Hepatocyte (in vitro differentiated cells): ENCODE measurements at regions not wholly inside any gene's neighbourhood (a gene's known extent, or its start where the extent isn't known, plus 50 kb on each side); places are given as distances from the start of the nearest gene placed in this dataset.

ENCODE experiments used
- DNase-seq: peaks from one replicate; pipeline ENCODE4 v3.0.0-alpha.2; 2016; ENCODE audit warnings: low spot score
- H2AFZ ChIP-seq: fragments of 200-600 bp; sonication (generic); 2 replicates; pipeline ENCODE4 v1.6.0; 2016; ENCODE audit warnings: antibody characterized with exemption, mild to moderate bottlenecking
- H3K27ac ChIP-seq: fragments of 200-600 bp; sonication (generic); 2 replicates; pipeline ENCODE4 v1.5.1; 2016; ENCODE audit warnings: mild to moderate bottlenecking
- H3K27me3 ChIP-seq: fragments of 200-600 bp; sonication (generic); 2 replicates; pipeline ENCODE4 v1.6.1; 2016
- H3K36me3 ChIP-seq: fragments of 200-600 bp; sonication (generic); replicated peaks from 2 replicates; pipeline ENCODE4 v1.5.1; 2016; ENCODE audit warnings: low read depth; ENCODE audit not compliant: insufficient read depth
- H3K4me1 ChIP-seq: fragments of 200-600 bp; sonication (generic); 2 replicates; pipeline ENCODE4 v1.5.1; 2016; ENCODE audit warnings: mild to moderate bottlenecking, moderate library complexity; ENCODE audit not compliant: insufficient read depth
- H3K4me2 ChIP-seq: fragments of 200-600 bp; sonication (generic); 2 replicates; pipeline ENCODE4 v1.6.0; 2016
- H3K4me3 ChIP-seq: fragments of 200-600 bp; sonication (generic); 2 replicates; pipeline ENCODE4 v1.5.1; 2016; ENCODE audit warnings: mild to moderate bottlenecking
- H3K79me2 ChIP-seq: fragments of 200-600 bp; sonication (generic); 2 replicates; pipeline ENCODE4 v1.6.0; 2017; ENCODE audit warnings: mild to moderate bottlenecking
- H3K9me2 ChIP-seq: fragments of 200-600 bp; sonication (generic); replicated peaks from 2 replicates; pipeline ENCODE4 v1.6.0; 2017; ENCODE audit warnings: mild to moderate bottlenecking; ENCODE audit not compliant: insufficient read depth
- H3K9me3 ChIP-seq: fragments of 200-600 bp; sonication (generic); 2 replicates; pipeline ENCODE4 v1.5.1; 2016; ENCODE audit warnings: low read depth, mild to moderate bottlenecking
- H4K20me1 ChIP-seq: fragments of 200-600 bp; sonication (generic); 2 replicates; pipeline ENCODE4 v1.6.0; 2016; ENCODE audit warnings: mild to moderate bottlenecking; ENCODE audit not compliant: insufficient read depth, poor library complexity, severe bottlenecking
- EZH2 ChIP-seq: fragments of 200-600 bp; sonication (generic); IDR thresholded peaks from 2 replicates; pipeline ENCODE4 v1.6.1; 2016; ENCODE audit warnings: antibody characterized with exemption, mild to moderate bottlenecking, borderline replicate concordance
- EZH2phosphoT487 ChIP-seq: fragments of 200-600 bp; sonication (generic); IDR thresholded peaks from one replicate; pipeline ENCODE4 v1.6.1; 2018; ENCODE audit warnings: antibody characterized with exemption, mild to moderate bottlenecking, low read depth, moderate library complexity; ENCODE audit not compliant: unreplicated experiment, severe bottlenecking
- WGBS: methylation state at CpG from one replicate; pipeline ENCODE4 v1.1.6; 2016; ENCODE audit warnings: low lambda C conversion rate; ENCODE audit errors: missing lambda C conversion rate; 5-methylcytosine and 5-hydroxymethylcytosine counted together
- TF ChIP-seq, protein P1 (sequence below): fragments of 200-600 bp; sonication (generic); IDR thresholded peaks from 2 replicates; pipeline ENCODE4 v1.5.1; 2016; ENCODE audit warnings: antibody characterized with exemption, mild to moderate bottlenecking; ENCODE audit not compliant: poor library complexity

DNA sequence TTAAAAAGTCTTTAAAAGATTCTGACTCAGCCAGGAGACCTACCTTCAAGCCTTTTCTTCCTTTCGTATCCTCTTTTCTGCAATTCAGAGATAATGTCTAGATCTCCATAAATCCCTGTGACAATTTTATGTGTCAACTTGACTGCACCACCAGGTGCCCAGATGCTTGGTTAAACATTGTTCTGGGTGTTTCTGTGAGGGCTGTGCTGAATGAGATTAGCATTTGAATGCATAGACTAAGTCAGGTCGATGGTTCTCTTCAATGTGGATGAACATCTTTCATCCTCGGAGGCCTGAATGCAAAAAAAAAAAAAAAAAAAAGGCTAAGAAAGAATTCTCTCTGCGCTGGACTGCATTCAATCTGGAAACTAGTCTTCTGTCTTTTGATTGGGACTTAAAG lies 1082.7 kb downstream of the NLGN4X start:
- Histone ChIP-seq H3K27ac (no peak overlapping the region), H3K4me1 (no peaks in the 10 kb centered on the region), H3K9me3 (no peaks in the 10 kb centered on the region), H2AFZ (no peak overlapping the region), H3K4me2 (no peak overlapping the region), H3K9me2 (no peaks in the 10 kb centered on the region), H3K79me2 (no peaks in the 10 kb centered on the region), H3K27me3 (no peaks in the 10 kb centered on the region), H3K4me3 (no peak overlapping the region), H3K36me3 (no peaks in the 10 kb centered on the region), H4K20me1 (no peaks in the 10 kb centered on the region)
- TF ChIP-seq EZH2 (no peak), EZH2phosphoT487 (no peak)
- TF ChIP-seq, protein P1, sequence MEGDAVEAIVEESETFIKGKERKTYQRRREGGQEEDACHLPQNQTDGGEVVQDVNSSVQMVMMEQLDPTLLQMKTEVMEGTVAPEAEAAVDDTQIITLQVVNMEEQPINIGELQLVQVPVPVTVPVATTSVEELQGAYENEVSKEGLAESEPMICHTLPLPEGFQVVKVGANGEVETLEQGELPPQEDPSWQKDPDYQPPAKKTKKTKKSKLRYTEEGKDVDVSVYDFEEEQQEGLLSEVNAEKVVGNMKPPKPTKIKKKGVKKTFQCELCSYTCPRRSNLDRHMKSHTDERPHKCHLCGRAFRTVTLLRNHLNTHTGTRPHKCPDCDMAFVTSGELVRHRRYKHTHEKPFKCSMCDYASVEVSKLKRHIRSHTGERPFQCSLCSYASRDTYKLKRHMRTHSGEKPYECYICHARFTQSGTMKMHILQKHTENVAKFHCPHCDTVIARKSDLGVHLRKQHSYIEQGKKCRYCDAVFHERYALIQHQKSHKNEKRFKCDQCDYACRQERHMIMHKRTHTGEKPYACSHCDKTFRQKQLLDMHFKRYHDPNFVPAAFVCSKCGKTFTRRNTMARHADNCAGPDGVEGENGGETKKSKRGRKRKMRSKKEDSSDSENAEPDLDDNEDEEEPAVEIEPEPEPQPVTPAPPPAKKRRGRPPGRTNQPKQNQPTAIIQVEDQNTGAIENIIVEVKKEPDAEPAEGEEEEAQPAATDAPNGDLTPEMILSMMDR = no peak
- DNase-seq = no peak
- 79% methylated on average over 4 of the region's 4 CpGs for whole genome bisulfite sequencing

DNA sequence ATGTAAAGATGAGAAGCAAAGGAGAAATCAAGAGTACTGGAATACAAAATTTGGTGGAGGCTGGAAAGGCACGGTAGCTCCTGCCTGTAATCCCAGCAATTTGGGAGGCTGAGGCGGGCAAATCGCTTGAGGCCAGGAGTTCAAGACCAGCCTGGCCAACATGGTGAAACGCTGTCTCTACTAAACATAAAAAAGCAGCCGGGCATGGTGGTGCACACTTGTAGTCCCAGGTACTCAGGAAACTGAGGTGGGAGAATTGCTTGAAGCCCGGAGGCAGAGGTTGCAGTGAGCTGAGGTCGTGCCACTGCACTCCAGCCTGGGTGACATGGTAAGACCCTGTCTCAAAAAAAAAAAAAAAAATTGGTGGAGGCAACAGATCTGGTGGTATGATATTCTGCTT lies 1086.0 kb downstream of the NLGN4X start:
- Histone ChIP-seq H2AFZ (no peak overlapping the region), H3K9me2 (no peaks in the 10 kb centered on the region), H3K4me2 (no peak overlapping the region), H3K79me2 (no peaks in the 10 kb centered on the region), H3K4me3 (no peak overlapping the region), H4K20me1 (no peaks in the 10 kb centered on the region), H3K27ac (no peak overlapping the region), H3K27me3 (no peaks in the 10 kb centered on the region), H3K36me3 (no peaks in the 10 kb centered on the region), H3K9me3 (no peaks in the 10 kb centered on the region), H3K4me1 (no peaks in the 10 kb centered on the region)
- no peak for DNase-seq
- TF ChIP-seq EZH2 (no peak), EZH2phosphoT487 (no peak)
- TF ChIP-seq, protein P1 = no peak
- WGBS = 95% methylated on average over 7 of the region's 7 CpGs

DNA sequence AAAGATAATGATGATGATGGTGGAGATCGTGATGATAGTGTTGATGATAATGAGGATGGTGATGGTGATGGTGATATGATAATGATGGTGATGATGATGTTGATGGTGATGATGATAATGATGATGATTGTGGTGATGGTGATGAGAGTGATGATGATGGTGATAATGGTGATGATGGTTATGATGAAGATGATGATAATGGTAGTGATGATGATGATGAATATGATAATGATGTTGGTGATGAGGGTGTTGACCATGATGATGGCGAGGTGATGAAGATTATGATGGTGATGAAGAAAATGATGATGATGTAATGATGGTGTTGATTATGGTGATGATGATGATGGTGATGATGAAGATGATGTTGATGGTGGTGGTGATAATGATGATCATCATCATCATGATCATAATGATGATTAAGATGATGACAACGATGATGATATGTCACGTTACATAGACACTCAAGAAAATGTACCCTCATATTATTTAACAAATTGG lies 1106.4 kb downstream of the NLGN4X start:
- no peak overlapping the region for H3K4me2 ChIP-seq
- TF ChIP-seq, protein P1 = no peak
- TF ChIP-seq EZH2 = no peak
- TF ChIP-seq EZH2phosphoT487 = no peak
- H2AFZ ChIP-seq = no peak overlapping the region
- no peaks in the 10 kb centered on the region for H3K4me1 ChIP-seq
- H3K27me3 ChIP-seq = no peaks in the 10 kb centered on the region
- H3K27ac ChIP-seq = no peak overlapping the region
- H4K20me1 ChIP-seq = no peaks in the 10 kb centered on the region
- H3K9me2 ChIP-seq = no peaks in the 10 kb centered on the region
- no peaks in the 10 kb centered on the region for H3K36me3 ChIP-seq
- H3K4me3 ChIP-seq = no peak overlapping the region
- no peaks in the 10 kb centered on the region for H3K79me2 ChIP-seq
- DNase-seq = no peak
- 72% methylated on average over 4 of the region's 4 CpGs for WGBS
- no peaks in the 10 kb centered on the region for H3K9me3 ChIP-seq

DNA sequence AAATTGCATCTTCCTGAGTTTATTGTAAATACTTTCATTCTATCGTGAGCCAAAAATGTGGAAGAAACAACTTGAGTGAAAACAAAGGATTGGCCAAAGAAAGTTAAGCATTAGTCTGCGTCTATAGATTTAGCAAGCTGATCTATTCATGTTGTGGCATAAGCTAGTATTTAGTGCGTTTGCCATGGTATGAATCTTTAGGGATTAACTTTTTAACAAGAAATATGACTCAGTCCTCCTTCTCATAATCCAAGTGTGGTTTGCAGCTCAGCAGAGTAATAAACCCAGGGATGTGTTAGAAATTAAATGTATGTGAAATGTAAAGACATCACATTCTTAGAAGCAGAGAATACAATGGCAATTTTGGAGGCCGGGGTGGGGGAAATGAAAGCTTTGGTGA lies 1110.9 kb downstream of the NLGN4X start:
- Histone ChIP-seq H3K36me3 (no peaks in the 10 kb centered on the region), H3K27me3 (no peaks in the 10 kb centered on the region), H3K9me3 (no peaks in the 10 kb centered on the region), H3K27ac (no peak overlapping the region), H3K4me2 (no peak overlapping the region), H4K20me1 (no peaks in the 10 kb centered on the region), H3K9me2 (no peaks in the 10 kb centered on the region), H3K4me1 (no peaks in the 10 kb centered on the region), H3K4me3 (no peak overlapping the region), H2AFZ (no peak overlapping the region), H3K79me2 (no peaks in the 10 kb centered on the region)
- no peak for DNase-seq
- no peak for TF ChIP-seq EZH2phosphoT487
- TF ChIP-seq, protein P1 = no peak
- no peak for TF ChIP-seq EZH2
- 85% methylated on average over 4 of the region's 4 CpGs for WGBS
